ENCODE measurements at regions not wholly inside any gene's neighbourhood (a gene's known extent, or its start where the extent isn't known, plus 50 kb on each side); places are given as distances from the start of the nearest gene placed in this dataset.

GRCh38 chr4:187174749-187175148, 451.1 kb upstream of the FAT1 start:
- Histone ChIP-seq H3K27ac (ENCODE audit: low read depth in 1 of 2, low read length in 2 of 2) (no peak overlapping the region), H3K4me2 (replicated peaks; ENCODE audit: extremely low read depth, low read length, poor library complexity, severe bottlenecking) (no peak overlapping the region), H3K27me3 (ENCODE audit: control insufficient read depth in 2 of 2, insufficient read depth in 2 of 2, low read length in 2 of 2) (no peaks in the 10 kb centered on the region), H3K79me2 (ENCODE audit: insufficient read depth, low read length) (no peaks in the 10 kb centered on the region), H2AFZ (ENCODE audit: insufficient read depth, low read depth, low read length, poor library complexity, severe bottlenecking) (no peak overlapping the region), H3K36me3 (replicated peaks in 1 of 2; ENCODE audit: control insufficient read depth in 1 of 2, insufficient read depth in 2 of 2, low read length in 2 of 2) (no peaks in the 10 kb centered on the region), H3K4me3 (replicated peaks in 1 of 3; ENCODE audit: low read depth in 2 of 3, low read length in 3 of 3) (no peak overlapping the region), H3K9me3 (replicated peaks in 1 of 2; ENCODE audit: control insufficient read depth in 1 of 2, insufficient read depth in 1 of 2, low read length in 2 of 2) (peaks cover 0 to 5% of the 10 kb centered on the region in 2 donors), H3K4me1 (ENCODE audit: control insufficient read depth in 1 of 2, insufficient read depth in 2 of 2, low read length in 2 of 2) (no peaks in the 10 kb centered on the region), H3K9ac (ENCODE audit: insufficient read depth, low read length, poor library complexity, severe bottlenecking) (no peak overlapping the region), H4K20me1 (ENCODE audit: insufficient read depth, low read length) (no peaks in the 10 kb centered on the region)
- intact Hi-C loops (cut with micrococcal nuclease), result no loop called here
- Mint-ChIP-seq H3K27me3 (ENCODE audit: low read depth in 3 of 3) (peaks cover 0 to 3% (median 0%) of the 10 kb centered on the region in 3 donors), H3K9me3 (peaks cover 0 to 13% (median 3%) of the 10 kb centered on the region in 7 donors), H3K4me1 (no peaks in the 10 kb centered on the region), H3K4me3 (no peak overlapping the region), H3K36me3 (no peaks in the 10 kb centered on the region), H3K27ac (no peak overlapping the region)
- DNase-seq, result no peak
- 85% methylated on average over 5 of the region's 8 CpGs for WGBS (ENCODE audit: insufficient coverage)
- TF ChIP-seq CTCF (IDR thresholded peaks at IDR 0.05), result no peak

GRCh38 chr4:187175197-187175596, 451.5 kb upstream of the FAT1 start:
- DNase-seq, result no peak
- WGBS (ENCODE audit: insufficient coverage), result 57% methylated on average over 1 of the region's 5 CpGs
- no peak for TF ChIP-seq CTCF (IDR thresholded peaks at IDR 0.05)
- no peaks in the 10 kb centered on the region for H3K36me3 ChIP-seq (replicated peaks in 1 of 2; ENCODE audit: control insufficient read depth in 1 of 2, insufficient read depth in 2 of 2, low read length in 2 of 2)
- no peak overlapping the region for H3K4me2 ChIP-seq (replicated peaks; ENCODE audit: extremely low read depth, low read length, poor library complexity, severe bottlenecking)
- H3K4me1 ChIP-seq (ENCODE audit: control insufficient read depth in 1 of 2, insufficient read depth in 2 of 2, low read length in 2 of 2), result no peaks in the 10 kb centered on the region
- H3K9ac ChIP-seq (ENCODE audit: insufficient read depth, low read length, poor library complexity, severe bottlenecking), result no peak overlapping the region
- H4K20me1 ChIP-seq (ENCODE audit: insufficient read depth, low read length), result no peaks in the 10 kb centered on the region
- no peaks in the 10 kb centered on the region for H3K79me2 ChIP-seq (ENCODE audit: insufficient read depth, low read length)
- no peak overlapping the region for H3K27ac Mint-ChIP-seq
- intact Hi-C loops (cut with micrococcal nuclease), result no loop called here
- H3K27ac ChIP-seq (ENCODE audit: low read depth in 1 of 2, low read length in 2 of 2), result no peak overlapping the region
- H2AFZ ChIP-seq (ENCODE audit: insufficient read depth, low read depth, low read length, poor library complexity, severe bottlenecking), result no peak overlapping the region
- peaks cover 0 to 13% (median 3%) of the 10 kb centered on the region in 7 donors for H3K9me3 Mint-ChIP-seq
- no peak overlapping the region for H3K4me3 ChIP-seq (replicated peaks in 1 of 3; ENCODE audit: low read depth in 2 of 3, low read length in 3 of 3)
- peaks cover 0 to 5% of the 10 kb centered on the region in 2 donors for H3K9me3 ChIP-seq (replicated peaks in 1 of 2; ENCODE audit: control insufficient read depth in 1 of 2, insufficient read depth in 1 of 2, low read length in 2 of 2)
- H3K27me3 Mint-ChIP-seq (ENCODE audit: low read depth in 3 of 3), result peaks cover 0 to 3% (median 0%) of the 10 kb centered on the region in 3 donors
- no peak overlapping the region for H3K4me3 Mint-ChIP-seq
- no peaks in the 10 kb centered on the region for H3K4me1 Mint-ChIP-seq
- H3K36me3 Mint-ChIP-seq, result no peaks in the 10 kb centered on the region
- H3K27me3 ChIP-seq (ENCODE audit: control insufficient read depth in 2 of 2, insufficient read depth in 2 of 2, low read length in 2 of 2), result no peaks in the 10 kb centered on the region
